Neural cell (in vitro differentiated cells): ENCODE measurements at regions not wholly inside any gene's neighbourhood (a gene's known extent, or its start where the extent isn't known, plus 50 kb on each side); places are given as distances from the start of the nearest gene placed in this dataset.

Experiments used
- H2AFZ ChIP-seq: fragments of 200-600, 300-800 bp; sonication (generic), shearing (Covaris generic); 2 replicates; pipeline ENCODE4 v1.6.0; 2014; ENCODE audit warnings: low read depth, mild to moderate bottlenecking, antibody characterized with exemption, low read length, moderate library complexity
- H3F3A ChIP-seq: fragments of 200-600 bp; shearing (Covaris generic); 2 replicates; pipeline ENCODE4 v1.6.1; 2016; ENCODE audit warnings: mild to moderate bottlenecking, moderate library complexity, mixed read lengths, antibody characterized with exemption, low read length; ENCODE audit not compliant: insufficient read depth, poor library complexity, severe bottlenecking
- H3K27ac ChIP-seq: fragments of 200-600, 300-800 bp; sonication (generic), shearing (Covaris generic); 2 replicates; pipeline ENCODE4 v1.5.1; 2014; ENCODE audit warnings: mild to moderate bottlenecking, low read length, moderate library complexity
- H3K27me3 ChIP-seq: fragments of 300-800, 200-600 bp; sonication (generic), shearing (Covaris generic); 2 replicates; pipeline ENCODE4 v1.6.0; 2014; ENCODE audit warnings: mild to moderate bottlenecking, low read depth, low read length, moderate library complexity; ENCODE audit not compliant: insufficient read depth
- H3K36me3 ChIP-seq: fragments of 300-800, 200-600 bp; sonication (generic), shearing (Covaris generic); 2 replicates; pipeline ENCODE4 v1.5.1; 2014; ENCODE audit warnings: mild to moderate bottlenecking, antibody characterized with exemption, low read length, moderate library complexity; ENCODE audit not compliant: insufficient read depth
- H3K4me2 ChIP-seq: fragments of 300-800, 200-600 bp; sonication (generic), shearing (Covaris generic); 2 replicates; pipeline ENCODE4 v1.6.0; 2014; ENCODE audit warnings: mild to moderate bottlenecking, low read length
- H3K4me3 ChIP-seq: fragments of 300-800, 200-600 bp; sonication (generic), shearing (Covaris generic); 2 replicates; pipeline ENCODE4 v1.5.1; 2014; ENCODE audit warnings: mild to moderate bottlenecking, low read length, moderate library complexity
- H3K79me2 ChIP-seq: fragments of 200-600 bp; shearing (Covaris generic); replicated peaks from 2 replicates; pipeline ENCODE4 v1.6.0; 2014; ENCODE audit warnings: mild to moderate bottlenecking, low read length, moderate library complexity; ENCODE audit not compliant: insufficient read depth
- H3K9ac ChIP-seq: fragments of 300-800, 200-600 bp; sonication (generic), shearing (Covaris generic); 2 replicates; pipeline ENCODE4 v1.6.1; 2016; ENCODE audit warnings: mild to moderate bottlenecking, low read length, mixed read lengths
- H3K9me2 ChIP-seq: fragments of 200-600 bp; shearing (Covaris generic); 2 replicates; pipeline ENCODE4 v1.6.1; 2016; ENCODE audit warnings: mild to moderate bottlenecking, low read length, mixed read lengths; ENCODE audit not compliant: insufficient read depth
- H3K9me3 ChIP-seq: fragments of 200-600, 300-800 bp; sonication (generic), shearing (Covaris generic); 2 replicates; pipeline ENCODE4 v1.6.1; 2016; ENCODE audit warnings: mild to moderate bottlenecking, mixed run types, low read length, moderate library complexity, mixed read lengths
- H4K20me1 ChIP-seq: fragments of 200-600 bp; shearing (Covaris generic); 2 replicates; pipeline ENCODE4 v1.6.1; 2016; ENCODE audit warnings: mild to moderate bottlenecking, mixed run types; ENCODE audit not compliant: insufficient read depth
- EP300 ChIP-seq: fragments of 450-650 bp; conservative IDR thresholded peaks from 2 replicates; pipeline ENCODE4 v1.6.1; 2014; ENCODE audit warnings: antibody characterized with exemption, mild to moderate bottlenecking, moderate library complexity; ENCODE audit not compliant: poor library complexity, severe bottlenecking
- EZH2 ChIP-seq: fragments of 200-600, 300-800 bp; shearing (Covaris generic), sonication (generic); IDR thresholded peaks from 2 replicates; pipeline ENCODE4 v1.6.1; 2014; ENCODE audit warnings: antibody characterized with exemption, low read length, borderline replicate concordance, mild to moderate bottlenecking; ENCODE audit not compliant: insufficient read depth, poor library complexity, severe bottlenecking
- MXI1 ChIP-seq: fragments of 450-650 bp; conservative IDR thresholded peaks from 2 replicates; pipeline ENCODE4 v1.6.1; 2014; ENCODE audit warnings: antibody characterized with exemption, mild to moderate bottlenecking; ENCODE audit not compliant: poor library complexity, severe bottlenecking
- POLR2AphosphoS5 ChIP-seq: IDR thresholded peaks from 2 replicates; pipeline ENCODE4 v1.6.1; 2012
- RAD21 ChIP-seq: fragments of 450-650 bp; conservative IDR thresholded peaks from 2 replicates; pipeline ENCODE4 v1.6.1; 2014; ENCODE audit warnings: antibody characterized with exemption, mild to moderate bottlenecking, moderate library complexity
- REST ChIP-seq: IDR thresholded peaks from 2 replicates; pipeline ENCODE4 v1.6.1; 2012; ENCODE audit warnings: borderline replicate concordance
- SMC3 ChIP-seq: fragments of 450-650 bp; conservative IDR thresholded peaks from 2 replicates; pipeline ENCODE4 v1.6.1; 2014; ENCODE audit warnings: antibody characterized with exemption, mild to moderate bottlenecking, moderate library complexity; ENCODE audit not compliant: poor library complexity
- TAF1 ChIP-seq: IDR thresholded peaks from 2 replicates; pipeline ENCODE4 v1.6.1; 2012; ENCODE audit warnings: low read depth

- Histone ChIP-seq H3K4me2 (no peak overlapping the region), H3K9me3 (no peaks in the 10 kb centered on the region), H3K27me3 (no peaks in the 10 kb centered on the region), H3K9ac (no peak overlapping the region), H2AFZ (no peak overlapping the region), H4K20me1 (no peaks in the 10 kb centered on the region), H3K27ac (no peak overlapping the region), H3K9me2 (no peaks in the 10 kb centered on the region), H3F3A (no peaks in the 10 kb centered on the region), H3K79me2 (no peaks in the 10 kb centered on the region), H3K4me3 (no peak overlapping the region), H3K36me3 (no peaks in the 10 kb centered on the region)
- TF ChIP-seq EZH2 (no peak), TAF1 (no peak), RAD21 (no peak), POLR2AphosphoS5 (no peak), REST (no peak), EP300 (no peak), MXI1 (no peak), SMC3 (no peak)
These were observed 117.0 kb upstream of the CCDC54 start for GRCh38 chr3:107260207-107260606.

GRCh38 chr3:107263269-107264021 is 113.8 kb upstream of the CCDC54 start:
- H3K27ac ChIP-seq: no peak overlapping the region
- TF ChIP-seq MXI1 (no peak), TAF1 (no peak)

GRCh38 chr3:107264888-107265287 is 112.4 kb upstream of the CCDC54 start:
- Histone ChIP-seq H3K27me3 (no peaks in the 10 kb centered on the region), H3K9me2 (no peaks in the 10 kb centered on the region), H3K27ac (no peak overlapping the region), H4K20me1 (no peaks in the 10 kb centered on the region), H2AFZ (no peak overlapping the region), H3F3A (no peaks in the 10 kb centered on the region), H3K4me3 (no peak overlapping the region), H3K36me3 (no peaks in the 10 kb centered on the region), H3K79me2 (no peaks in the 10 kb centered on the region), H3K9ac (no peak overlapping the region), H3K4me2 (no peak overlapping the region), H3K9me3 (no peaks in the 10 kb centered on the region)
- peak; percentile 19 for TF ChIP-seq REST
- no peak for TF ChIP-seq EZH2

More at GRCh38 chr3:107263269-107264021, 113.8 kb upstream of the CCDC54 start:
- no peaks in the 10 kb centered on the region for H3K36me3 ChIP-seq
- H3K9me2 ChIP-seq: no peaks in the 10 kb centered on the region
- H3K27me3 ChIP-seq: no peaks in the 10 kb centered on the region
- no peaks in the 10 kb centered on the region for H3F3A ChIP-seq
- H3K9ac ChIP-seq: no peak overlapping the region
- H3K79me2 ChIP-seq: no peaks in the 10 kb centered on the region
- H4K20me1 ChIP-seq: no peaks in the 10 kb centered on the region
- no peak overlapping the region for H3K4me2 ChIP-seq
- no peak overlapping the region for H2AFZ ChIP-seq
- no peaks in the 10 kb centered on the region for H3K9me3 ChIP-seq
- no peak overlapping the region for H3K4me3 ChIP-seq
